ENCODE measurements at regions not wholly inside any gene's neighbourhood (a gene's known extent, or its start where the extent isn't known, plus 50 kb on each side); places are given as distances from the start of the nearest gene placed in this dataset.
"Not testable (repeated sequence)": the region's sequence is repeated elsewhere in the genome, so short reads cannot be mapped to it uniquely, and the experiment has no call there.

DNA sequence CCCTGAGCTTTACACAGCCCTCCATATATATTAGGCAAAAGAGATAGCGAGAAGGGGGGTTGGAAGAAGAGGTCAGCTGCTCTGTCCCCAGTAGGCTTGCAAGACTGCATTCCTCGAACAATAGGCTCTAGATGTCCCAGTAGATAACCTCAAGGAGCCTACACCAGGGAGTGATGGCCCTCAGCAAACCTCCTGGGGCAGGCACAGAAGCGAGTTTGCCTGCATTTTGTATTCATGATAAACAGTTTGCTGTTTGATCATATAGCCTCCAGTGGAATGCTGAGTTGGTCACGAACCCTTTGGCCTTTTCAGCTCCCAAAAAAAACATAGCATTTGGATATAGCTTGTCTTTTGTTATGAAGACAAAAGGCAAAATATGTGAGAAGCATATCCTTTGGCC, 95.1 kb upstream of the GRAMD1B start:
- Mint-ChIP-seq H3K27ac (no peak overlapping the region), H3K4me1 (peaks cover 6% of the 10 kb centered on the region; the same call in 1 of the 3 replicates), H3K36me3 (ENCODE audit: low read depth) (peaks cover 2% of the 10 kb centered on the region; the same call in 1 of the 3 replicates), H3K4me3 (no peak overlapping the region), H3K9me3 (peaks cover 18% of the 10 kb centered on the region; the same call in 2 of the 3 replicates), H3K27me3 (ENCODE audit: insufficient read depth, low read depth, poor library complexity) (no peaks in the 10 kb centered on the region)
- Histone ChIP-seq H3K79me2 (replicated peaks; ENCODE audit: insufficient read depth) (no peaks in the 10 kb centered on the region), H3K4me2 (no peak overlapping the region), H3K27me3 (ENCODE audit: insufficient read depth) (no peaks in the 10 kb centered on the region), H3F3A (replicated peaks; ENCODE audit: low read depth) (no peaks in the 10 kb centered on the region), H3K4me1 (ENCODE audit: insufficient read depth) (no peaks in the 10 kb centered on the region; the same call in 1 of the 2 replicates), H2AFZ (no peak overlapping the region), H3K36me3 (ENCODE audit: insufficient read depth) (no peaks in the 10 kb centered on the region), H4K20me1 (replicated peaks; ENCODE audit: insufficient read depth) (no peaks in the 10 kb centered on the region), H3K4me3 (no peak overlapping the region), H3K9me2 (ENCODE audit: insufficient read depth) (no peaks in the 10 kb centered on the region), H3K27ac (ENCODE audit: low read depth) (no peak overlapping the region)
- TF ChIP-seq CREB1 (CRISPR knock-in tag; IDR thresholded peaks at IDR 0.05; ENCODE audit: low read depth) (no peak), EZH2 (IDR thresholded peaks at IDR 0.05; ENCODE audit: low read depth, unreplicated experiment) (no peak)
- TF ChIP-seq, protein P1, sequence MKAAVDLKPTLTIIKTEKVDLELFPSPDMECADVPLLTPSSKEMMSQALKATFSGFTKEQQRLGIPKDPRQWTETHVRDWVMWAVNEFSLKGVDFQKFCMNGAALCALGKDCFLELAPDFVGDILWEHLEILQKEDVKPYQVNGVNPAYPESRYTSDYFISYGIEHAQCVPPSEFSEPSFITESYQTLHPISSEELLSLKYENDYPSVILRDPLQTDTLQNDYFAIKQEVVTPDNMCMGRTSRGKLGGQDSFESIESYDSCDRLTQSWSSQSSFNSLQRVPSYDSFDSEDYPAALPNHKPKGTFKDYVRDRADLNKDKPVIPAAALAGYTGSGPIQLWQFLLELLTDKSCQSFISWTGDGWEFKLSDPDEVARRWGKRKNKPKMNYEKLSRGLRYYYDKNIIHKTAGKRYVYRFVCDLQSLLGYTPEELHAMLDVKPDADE (IDR thresholded peaks at IDR 0.05): no peak
- DNase-seq (ENCODE audit: low spot score): no peak
- no peak for ATAC-seq

DNA sequence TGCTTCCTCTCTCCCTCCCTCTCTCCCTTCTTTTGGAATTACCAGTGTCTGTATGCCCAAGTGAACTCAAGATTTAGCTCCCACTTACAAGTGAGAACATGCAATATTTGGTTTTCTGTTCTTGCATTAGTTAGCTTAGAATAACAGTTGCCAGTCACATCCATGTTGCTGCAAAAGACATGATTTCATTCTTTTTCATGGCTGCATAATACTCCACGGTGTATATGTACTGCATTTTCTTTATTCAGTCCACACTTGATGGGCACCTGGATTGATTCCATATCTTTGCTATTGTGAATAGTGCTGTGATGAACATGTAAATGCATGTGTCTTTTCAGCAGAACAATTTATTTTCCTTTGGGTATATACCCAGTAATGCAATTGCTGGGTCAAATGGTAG, 97.5 kb upstream of the GRAMD1B start:
- not testable (repeated sequence) for DNase-seq (ENCODE audit: low spot score); H3K36me3 ChIP-seq (ENCODE audit: insufficient read depth); H3K79me2 ChIP-seq (replicated peaks; ENCODE audit: insufficient read depth); H3K4me1 ChIP-seq (ENCODE audit: insufficient read depth); H3K4me3 ChIP-seq; H3F3A ChIP-seq (replicated peaks; ENCODE audit: low read depth); H3K36me3 Mint-ChIP-seq (ENCODE audit: low read depth); H3K27ac Mint-ChIP-seq; H3K4me3 Mint-ChIP-seq; H4K20me1 ChIP-seq (replicated peaks; ENCODE audit: insufficient read depth); H3K9me2 ChIP-seq (ENCODE audit: insufficient read depth); H3K4me2 ChIP-seq; H2AFZ ChIP-seq; H3K27me3 Mint-ChIP-seq (ENCODE audit: insufficient read depth, low read depth, poor library complexity); H3K27me3 ChIP-seq (ENCODE audit: insufficient read depth); H3K4me1 Mint-ChIP-seq; ATAC-seq; H3K27ac ChIP-seq (ENCODE audit: low read depth)
- peaks cover 18% of the 10 kb centered on the region; the same call in 2 of the 3 replicates for H3K9me3 Mint-ChIP-seq

DNA sequence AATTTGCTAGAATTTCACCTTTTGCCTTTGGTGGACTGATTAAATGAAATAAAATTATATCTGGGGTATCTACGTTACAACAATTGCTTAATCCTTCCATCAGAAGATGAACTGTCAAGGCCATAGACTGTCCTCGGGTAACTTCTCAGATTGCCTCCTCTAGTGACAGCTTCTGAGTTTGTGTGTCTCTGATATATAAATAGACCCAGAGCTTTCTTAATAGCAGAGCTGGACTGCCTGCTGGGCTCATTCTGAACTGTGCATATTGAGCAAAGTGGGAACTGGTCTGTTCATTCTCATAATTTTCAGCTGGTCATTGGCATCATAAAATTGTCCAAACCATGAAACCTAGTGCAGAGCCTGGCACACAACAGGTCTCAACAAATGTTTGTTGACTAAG, 99.1 kb upstream of the GRAMD1B start:
- Histone ChIP-seq H3K27ac (ENCODE audit: low read depth) (no peak overlapping the region), H4K20me1 (replicated peaks; ENCODE audit: insufficient read depth) (no peaks in the 10 kb centered on the region), H3K27me3 (ENCODE audit: insufficient read depth) (no peaks in the 10 kb centered on the region), H3K36me3 (ENCODE audit: insufficient read depth) (no peaks in the 10 kb centered on the region), H2AFZ (no peak overlapping the region), H3K4me1 (ENCODE audit: insufficient read depth) (no peaks in the 10 kb centered on the region; the same call in 1 of the 2 replicates), H3K9me2 (ENCODE audit: insufficient read depth) (no peaks in the 10 kb centered on the region), H3K4me3 (no peak overlapping the region), H3K4me2 (no peak overlapping the region), H3F3A (replicated peaks; ENCODE audit: low read depth) (no peaks in the 10 kb centered on the region), H3K79me2 (replicated peaks; ENCODE audit: insufficient read depth) (no peaks in the 10 kb centered on the region)
- peaks cover 18% of the 10 kb centered on the region; the same call in 2 of the 3 replicates for H3K9me3 Mint-ChIP-seq
- no peak overlapping the region for H3K4me3 Mint-ChIP-seq
- H3K27me3 Mint-ChIP-seq (ENCODE audit: insufficient read depth, low read depth, poor library complexity): no peaks in the 10 kb centered on the region
- DNase-seq (ENCODE audit: low spot score) (no peak), ATAC-seq (no peak)
- H3K36me3 Mint-ChIP-seq (ENCODE audit: low read depth): peaks cover 2% of the 10 kb centered on the region; the same call in 1 of the 3 replicates
- peaks cover 6% of the 10 kb centered on the region; the same call in 1 of the 3 replicates for H3K4me1 Mint-ChIP-seq
- no peak overlapping the region for H3K27ac Mint-ChIP-seq
- TF ChIP-seq ZNF331 (CRISPR knock-in tag; IDR thresholded peaks at IDR 0.05; ENCODE audit: low read depth) (no peak), POLR2AphosphoS5 (IDR thresholded peaks at IDR 0.05; ENCODE audit: low read depth) (no peak), JUNB (IDR thresholded peaks at IDR 0.05; ENCODE audit: unreplicated experiment) (no peak), ZNF114 (CRISPR knock-in tag; IDR thresholded peaks at IDR 0.05) (no peak), EZH2phosphoT487 (IDR thresholded peaks at IDR 0.05; ENCODE audit: unreplicated experiment) (no peak), CREB1 (CRISPR knock-in tag; IDR thresholded peaks at IDR 0.05; ENCODE audit: low read depth) (no peak)
- TF ChIP-seq, protein P2, sequence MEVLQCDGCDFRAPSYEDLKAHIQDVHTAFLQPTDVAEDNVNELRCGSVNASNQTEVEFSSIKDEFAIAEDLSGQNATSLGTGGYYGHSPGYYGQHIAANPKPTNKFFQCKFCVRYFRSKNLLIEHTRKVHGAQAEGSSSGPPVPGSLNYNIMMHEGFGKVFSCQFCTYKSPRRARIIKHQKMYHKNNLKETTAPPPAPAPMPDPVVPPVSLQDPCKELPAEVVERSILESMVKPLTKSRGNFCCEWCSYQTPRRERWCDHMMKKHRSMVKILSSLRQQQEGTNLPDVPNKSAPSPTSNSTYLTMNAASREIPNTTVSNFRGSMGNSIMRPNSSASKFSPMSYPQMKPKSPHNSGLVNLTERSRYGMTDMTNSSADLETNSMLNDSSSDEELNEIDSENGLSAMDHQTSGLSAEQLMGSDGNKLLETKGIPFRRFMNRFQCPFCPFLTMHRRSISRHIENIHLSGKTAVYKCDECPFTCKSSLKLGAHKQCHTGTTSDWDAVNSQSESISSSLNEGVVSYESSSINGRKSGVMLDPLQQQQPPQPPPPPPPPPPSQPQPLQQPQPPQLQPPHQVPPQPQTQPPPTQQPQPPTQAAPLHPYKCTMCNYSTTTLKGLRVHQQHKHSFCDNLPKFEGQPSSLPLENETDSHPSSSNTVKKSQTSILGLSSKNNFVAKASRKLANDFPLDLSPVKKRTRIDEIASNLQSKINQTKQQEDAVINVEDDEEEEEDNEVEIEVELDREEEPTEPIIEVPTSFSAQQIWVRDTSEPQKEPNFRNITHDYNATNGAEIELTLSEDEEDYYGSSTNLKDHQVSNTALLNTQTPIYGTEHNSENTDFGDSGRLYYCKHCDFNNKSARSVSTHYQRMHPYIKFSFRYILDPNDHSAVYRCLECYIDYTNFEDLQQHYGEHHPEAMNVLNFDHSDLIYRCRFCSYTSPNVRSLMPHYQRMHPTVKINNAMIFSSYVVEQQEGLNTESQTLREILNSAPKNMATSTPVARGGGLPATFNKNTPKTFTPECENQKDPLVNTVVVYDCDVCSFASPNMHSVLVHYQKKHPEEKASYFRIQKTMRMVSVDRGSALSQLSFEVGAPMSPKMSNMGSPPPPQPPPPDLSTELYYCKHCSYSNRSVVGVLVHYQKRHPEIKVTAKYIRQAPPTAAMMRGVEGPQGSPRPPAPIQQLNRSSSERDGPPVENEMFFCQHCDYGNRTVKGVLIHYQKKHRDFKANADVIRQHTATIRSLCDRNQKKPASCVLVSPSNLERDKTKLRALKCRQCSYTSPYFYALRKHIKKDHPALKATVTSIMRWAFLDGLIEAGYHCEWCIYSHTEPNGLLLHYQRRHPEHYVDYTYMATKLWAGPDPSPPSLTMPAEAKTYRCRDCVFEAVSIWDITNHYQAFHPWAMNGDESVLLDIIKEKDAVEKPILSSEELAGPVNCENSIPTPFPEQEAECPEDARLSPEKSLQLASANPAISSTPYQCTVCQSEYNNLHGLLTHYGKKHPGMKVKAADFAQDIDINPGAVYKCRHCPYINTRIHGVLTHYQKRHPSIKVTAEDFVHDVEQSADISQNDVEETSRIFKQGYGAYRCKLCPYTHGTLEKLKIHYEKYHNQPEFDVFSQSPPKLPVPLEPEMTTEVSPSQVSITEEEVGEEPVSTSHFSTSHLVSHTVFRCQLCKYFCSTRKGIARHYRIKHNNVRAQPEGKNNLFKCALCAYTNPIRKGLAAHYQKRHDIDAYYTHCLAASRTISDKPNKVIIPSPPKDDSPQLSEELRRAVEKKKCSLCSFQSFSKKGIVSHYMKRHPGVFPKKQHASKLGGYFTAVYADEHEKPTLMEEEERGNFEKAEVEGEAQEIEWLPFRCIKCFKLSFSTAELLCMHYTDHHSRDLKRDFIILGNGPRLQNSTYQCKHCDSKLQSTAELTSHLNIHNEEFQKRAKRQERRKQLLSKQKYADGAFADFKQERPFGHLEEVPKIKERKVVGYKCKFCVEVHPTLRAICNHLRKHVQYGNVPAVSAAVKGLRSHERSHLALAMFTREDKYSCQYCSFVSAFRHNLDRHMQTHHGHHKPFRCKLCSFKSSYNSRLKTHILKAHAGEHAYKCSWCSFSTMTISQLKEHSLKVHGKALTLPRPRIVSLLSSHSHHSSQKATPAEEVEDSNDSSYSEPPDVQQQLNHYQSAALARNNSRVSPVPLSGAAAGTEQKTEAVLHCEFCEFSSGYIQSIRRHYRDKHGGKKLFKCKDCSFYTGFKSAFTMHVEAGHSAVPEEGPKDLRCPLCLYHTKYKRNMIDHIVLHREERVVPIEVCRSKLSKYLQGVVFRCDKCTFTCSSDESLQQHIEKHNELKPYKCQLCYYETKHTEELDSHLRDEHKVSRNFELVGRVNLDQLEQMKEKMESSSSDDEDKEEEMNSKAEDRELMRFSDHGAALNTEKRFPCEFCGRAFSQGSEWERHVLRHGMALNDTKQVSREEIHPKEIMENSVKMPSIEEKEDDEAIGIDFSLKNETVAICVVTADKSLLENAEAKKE (CRISPR knock-in tag; IDR thresholded peaks at IDR 0.05): no peak
- TF ChIP-seq, protein P1 (IDR thresholded peaks at IDR 0.05): no peak
